ENCODE measurements at regions not wholly inside any gene's neighbourhood (a gene's known extent, or its start where the extent isn't known, plus 50 kb on each side); places are given as distances from the start of the nearest gene placed in this dataset.

DNA sequence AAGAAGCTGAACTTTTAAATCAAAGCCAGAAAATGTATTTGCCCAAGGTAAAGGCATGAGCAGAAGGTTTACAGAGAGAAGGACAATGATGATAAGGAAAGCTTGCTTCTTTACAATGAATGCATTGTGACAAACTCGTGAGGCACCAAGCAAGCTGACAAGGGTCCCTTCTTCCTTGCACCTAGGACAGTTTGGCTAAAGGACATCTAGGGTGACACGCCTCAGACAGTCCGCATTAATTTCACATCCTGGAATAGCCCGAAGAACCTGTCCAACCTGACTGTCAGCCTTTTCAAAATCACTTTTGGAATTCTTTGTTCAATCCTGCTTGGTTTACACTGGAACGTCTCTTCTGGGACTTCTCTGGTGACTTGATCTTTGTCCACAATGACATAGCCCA, 146.4 kb upstream of the MAP3K1 start (continued):
- TF ChIP-seq, protein P1, sequence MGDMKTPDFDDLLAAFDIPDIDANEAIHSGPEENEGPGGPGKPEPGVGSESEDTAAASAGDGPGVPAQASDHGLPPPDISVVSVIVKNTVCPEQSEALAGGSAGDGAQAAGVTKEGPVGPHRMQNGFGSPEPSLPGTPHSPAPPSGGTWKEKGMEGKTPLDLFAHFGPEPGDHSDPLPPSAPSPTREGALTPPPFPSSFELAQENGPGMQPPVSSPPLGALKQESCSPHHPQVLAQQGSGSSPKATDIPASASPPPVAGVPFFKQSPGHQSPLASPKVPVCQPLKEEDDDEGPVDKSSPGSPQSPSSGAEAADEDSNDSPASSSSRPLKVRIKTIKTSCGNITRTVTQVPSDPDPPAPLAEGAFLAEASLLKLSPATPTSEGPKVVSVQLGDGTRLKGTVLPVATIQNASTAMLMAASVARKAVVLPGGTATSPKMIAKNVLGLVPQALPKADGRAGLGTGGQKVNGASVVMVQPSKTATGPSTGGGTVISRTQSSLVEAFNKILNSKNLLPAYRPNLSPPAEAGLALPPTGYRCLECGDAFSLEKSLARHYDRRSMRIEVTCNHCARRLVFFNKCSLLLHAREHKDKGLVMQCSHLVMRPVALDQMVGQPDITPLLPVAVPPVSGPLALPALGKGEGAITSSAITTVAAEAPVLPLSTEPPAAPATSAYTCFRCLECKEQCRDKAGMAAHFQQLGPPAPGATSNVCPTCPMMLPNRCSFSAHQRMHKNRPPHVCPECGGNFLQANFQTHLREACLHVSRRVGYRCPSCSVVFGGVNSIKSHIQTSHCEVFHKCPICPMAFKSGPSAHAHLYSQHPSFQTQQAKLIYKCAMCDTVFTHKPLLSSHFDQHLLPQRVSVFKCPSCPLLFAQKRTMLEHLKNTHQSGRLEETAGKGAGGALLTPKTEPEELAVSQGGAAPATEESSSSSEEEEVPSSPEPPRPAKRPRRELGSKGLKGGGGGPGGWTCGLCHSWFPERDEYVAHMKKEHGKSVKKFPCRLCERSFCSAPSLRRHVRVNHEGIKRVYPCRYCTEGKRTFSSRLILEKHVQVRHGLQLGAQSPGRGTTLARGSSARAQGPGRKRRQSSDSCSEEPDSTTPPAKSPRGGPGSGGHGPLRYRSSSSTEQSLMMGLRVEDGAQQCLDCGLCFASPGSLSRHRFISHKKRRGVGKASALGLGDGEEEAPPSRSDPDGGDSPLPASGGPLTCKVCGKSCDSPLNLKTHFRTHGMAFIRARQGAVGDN (CRISPR knock-in tag; IDR thresholded peaks at IDR 0.05), result no peak
- TF ChIP-seq, protein P2, sequence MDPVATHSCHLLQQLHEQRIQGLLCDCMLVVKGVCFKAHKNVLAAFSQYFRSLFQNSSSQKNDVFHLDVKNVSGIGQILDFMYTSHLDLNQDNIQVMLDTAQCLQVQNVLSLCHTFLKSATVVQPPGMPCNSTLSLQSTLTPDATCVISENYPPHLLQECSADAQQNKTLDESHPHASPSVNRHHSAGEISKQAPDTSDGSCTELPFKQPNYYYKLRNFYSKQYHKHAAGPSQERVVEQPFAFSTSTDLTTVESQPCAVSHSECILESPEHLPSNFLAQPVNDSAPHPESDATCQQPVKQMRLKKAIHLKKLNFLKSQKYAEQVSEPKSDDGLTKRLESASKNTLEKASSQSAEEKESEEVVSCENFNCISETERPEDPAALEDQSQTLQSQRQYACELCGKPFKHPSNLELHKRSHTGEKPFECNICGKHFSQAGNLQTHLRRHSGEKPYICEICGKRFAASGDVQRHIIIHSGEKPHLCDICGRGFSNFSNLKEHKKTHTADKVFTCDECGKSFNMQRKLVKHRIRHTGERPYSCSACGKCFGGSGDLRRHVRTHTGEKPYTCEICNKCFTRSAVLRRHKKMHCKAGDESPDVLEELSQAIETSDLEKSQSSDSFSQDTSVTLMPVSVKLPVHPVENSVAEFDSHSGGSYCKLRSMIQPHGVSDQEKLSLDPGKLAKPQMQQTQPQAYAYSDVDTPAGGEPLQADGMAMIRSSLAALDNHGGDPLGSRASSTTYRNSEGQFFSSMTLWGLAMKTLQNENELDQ (CRISPR knock-in tag; IDR thresholded peaks at IDR 0.05; ENCODE audit: borderline replicate concordance), result no peak
- no peak for TF ChIP-seq ZNF564 (CRISPR knock-in tag; IDR thresholded peaks at IDR 0.05)
- no peak for TF ChIP-seq CEBPG (CRISPR knock-in tag; IDR thresholded peaks at IDR 0.05)
- peak; percentile 55; the same call in 1 of the 2 replicates for TF ChIP-seq SOX5 (CRISPR knock-in tag; IDR thresholded peaks at IDR 0.05; ENCODE audit: borderline replicate concordance)
- TF ChIP-seq MTA1 (CRISPR knock-in tag; IDR thresholded peaks at IDR 0.05; ENCODE audit: borderline replicate concordance), result no peak
- TF ChIP-seq, protein P3, sequence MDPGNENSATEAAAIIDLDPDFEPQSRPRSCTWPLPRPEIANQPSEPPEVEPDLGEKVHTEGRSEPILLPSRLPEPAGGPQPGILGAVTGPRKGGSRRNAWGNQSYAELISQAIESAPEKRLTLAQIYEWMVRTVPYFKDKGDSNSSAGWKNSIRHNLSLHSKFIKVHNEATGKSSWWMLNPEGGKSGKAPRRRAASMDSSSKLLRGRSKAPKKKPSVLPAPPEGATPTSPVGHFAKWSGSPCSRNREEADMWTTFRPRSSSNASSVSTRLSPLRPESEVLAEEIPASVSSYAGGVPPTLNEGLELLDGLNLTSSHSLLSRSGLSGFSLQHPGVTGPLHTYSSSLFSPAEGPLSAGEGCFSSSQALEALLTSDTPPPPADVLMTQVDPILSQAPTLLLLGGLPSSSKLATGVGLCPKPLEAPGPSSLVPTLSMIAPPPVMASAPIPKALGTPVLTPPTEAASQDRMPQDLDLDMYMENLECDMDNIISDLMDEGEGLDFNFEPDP (CRISPR knock-in tag; conservative IDR thresholded peaks at IDR 0.05), result no peak
- TF ChIP-seq, protein P4, sequence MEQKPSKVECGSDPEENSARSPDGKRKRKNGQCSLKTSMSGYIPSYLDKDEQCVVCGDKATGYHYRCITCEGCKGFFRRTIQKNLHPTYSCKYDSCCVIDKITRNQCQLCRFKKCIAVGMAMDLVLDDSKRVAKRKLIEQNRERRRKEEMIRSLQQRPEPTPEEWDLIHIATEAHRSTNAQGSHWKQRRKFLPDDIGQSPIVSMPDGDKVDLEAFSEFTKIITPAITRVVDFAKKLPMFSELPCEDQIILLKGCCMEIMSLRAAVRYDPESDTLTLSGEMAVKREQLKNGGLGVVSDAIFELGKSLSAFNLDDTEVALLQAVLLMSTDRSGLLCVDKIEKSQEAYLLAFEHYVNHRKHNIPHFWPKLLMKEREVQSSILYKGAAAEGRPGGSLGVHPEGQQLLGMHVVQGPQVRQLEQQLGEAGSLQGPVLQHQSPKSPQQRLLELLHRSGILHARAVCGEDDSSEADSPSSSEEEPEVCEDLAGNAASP (CRISPR knock-in tag; IDR thresholded peaks at IDR 0.05; ENCODE audit: borderline replicate concordance), result peak; percentile 76; the same call in 1 of the 2 replicates
- TF ChIP-seq, protein P5, sequence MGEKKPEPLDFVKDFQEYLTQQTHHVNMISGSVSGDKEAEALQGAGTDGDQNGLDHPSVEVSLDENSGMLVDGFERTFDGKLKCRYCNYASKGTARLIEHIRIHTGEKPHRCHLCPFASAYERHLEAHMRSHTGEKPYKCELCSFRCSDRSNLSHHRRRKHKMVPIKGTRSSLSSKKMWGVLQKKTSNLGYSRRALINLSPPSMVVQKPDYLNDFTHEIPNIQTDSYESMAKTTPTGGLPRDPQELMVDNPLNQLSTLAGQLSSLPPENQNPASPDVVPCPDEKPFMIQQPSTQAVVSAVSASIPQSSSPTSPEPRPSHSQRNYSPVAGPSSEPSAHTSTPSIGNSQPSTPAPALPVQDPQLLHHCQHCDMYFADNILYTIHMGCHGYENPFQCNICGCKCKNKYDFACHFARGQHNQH (CRISPR knock-in tag; IDR thresholded peaks at IDR 0.05), result no peak
- no peak for TF ChIP-seq SOX13 (IDR thresholded peaks at IDR 0.05)
- peak in 1 of 2 experiments; percentile 81; a peak in 2 of 4 replicates for TF ChIP-seq SOX13 (CRISPR knock-in tag; conservative IDR thresholded peaks at IDR 0.05 in 1 of 2, IDR thresholded peaks at IDR 0.05 in 1 of 2)
- no peak for TF ChIP-seq ZBTB42 (CRISPR knock-in tag; IDR thresholded peaks at IDR 0.05)
- TF ChIP-seq THYN1 (CRISPR knock-in tag; IDR thresholded peaks at IDR 0.05; ENCODE audit: borderline replicate concordance, low read depth), result no peak
- TF ChIP-seq, protein P6, sequence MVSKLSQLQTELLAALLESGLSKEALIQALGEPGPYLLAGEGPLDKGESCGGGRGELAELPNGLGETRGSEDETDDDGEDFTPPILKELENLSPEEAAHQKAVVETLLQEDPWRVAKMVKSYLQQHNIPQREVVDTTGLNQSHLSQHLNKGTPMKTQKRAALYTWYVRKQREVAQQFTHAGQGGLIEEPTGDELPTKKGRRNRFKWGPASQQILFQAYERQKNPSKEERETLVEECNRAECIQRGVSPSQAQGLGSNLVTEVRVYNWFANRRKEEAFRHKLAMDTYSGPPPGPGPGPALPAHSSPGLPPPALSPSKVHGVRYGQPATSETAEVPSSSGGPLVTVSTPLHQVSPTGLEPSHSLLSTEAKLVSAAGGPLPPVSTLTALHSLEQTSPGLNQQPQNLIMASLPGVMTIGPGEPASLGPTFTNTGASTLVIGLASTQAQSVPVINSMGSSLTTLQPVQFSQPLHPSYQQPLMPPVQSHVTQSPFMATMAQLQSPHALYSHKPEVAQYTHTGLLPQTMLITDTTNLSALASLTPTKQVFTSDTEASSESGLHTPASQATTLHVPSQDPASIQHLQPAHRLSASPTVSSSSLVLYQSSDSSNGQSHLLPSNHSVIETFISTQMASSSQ (IDR thresholded peaks at IDR 0.05; ENCODE audit: low read depth), result no peak
- TF ChIP-seq, protein P6 (CRISPR knock-in tag; IDR thresholded peaks at IDR 0.05; ENCODE audit: borderline replicate concordance), result no peak

Measured in HepG2 (cell line).